IMR-90 (cell line): ENCODE measurements at regions not wholly inside any gene's neighbourhood (a gene's known extent, or its start where the extent isn't known, plus 50 kb on each side); places are given as distances from the start of the nearest gene placed in this dataset.

ENCODE experiments used
- ATAC-seq: fragments of 200-7000 bp; cut with Tn5 transposase; 2 replicates; pipeline ENCODE4 v1.9.1; 2020; ENCODE audit warnings: low read depth, mild to moderate bottlenecking, moderate library complexity
- BruUV-seq: library from RNA; stranded (reverse); fragments of 400-500 nt; replicated peaks from 2 replicates; lab custom pipeline; 2021; lab: Mats Ljungman, UMichigan
- CTCF ChIA-PET: fragments of 300-600 bp; formaldehyde crosslinking; extraction: SDS; loops from one replicate; lab custom pipeline; 2021; ENCODE audit warnings: antibody characterized with exemption; lab: Yijun Ruan, JAX
- POLR2A ChIA-PET: fragments of 300-600 bp; sonication (Branson Sonifier 250); formaldehyde crosslinking; loops from one replicate; lab custom pipeline; 2022; ENCODE audit warnings: antibody characterized with exemption; ENCODE audit not compliant: unreplicated experiment; lab: Charles Lee
- DNase-seq: peaks from one replicate; pipeline ENCODE4 v3.0.0; 2013
- H2AFZ ChIP-seq: replicated peaks from 2 replicates; pipeline ENCODE3; 2013; ENCODE audit warnings: low read length, mild to moderate bottlenecking; ENCODE audit not compliant: poor library complexity
- H2AK5ac ChIP-seq: 2 replicates; pipeline ENCODE4 v1.6.1; 2013; ENCODE audit warnings: low read depth, low read length, inconsistent platforms
- H2AK9ac ChIP-seq: replicated peaks from 2 replicates; pipeline ENCODE3; 2013; ENCODE audit warnings: mild to moderate bottlenecking, low read depth, low read length, moderate library complexity; ENCODE audit not compliant: poor library complexity
- H2BK120ac ChIP-seq: 2 replicates; pipeline ENCODE4 v1.6.1; 2013; ENCODE audit warnings: low read depth, low read length, inconsistent platforms
- H2BK15ac ChIP-seq: 3 replicates; pipeline ENCODE4 v1.6.1; 2013; ENCODE audit warnings: low read depth, low read length, inconsistent platforms
- H2BK20ac ChIP-seq: 2 replicates; pipeline ENCODE4 v1.6.1; 2013; ENCODE audit warnings: low read depth, mild to moderate bottlenecking, inconsistent platforms, low read length, moderate library complexity
- H2BK5ac ChIP-seq: 2 replicates; pipeline ENCODE4 v1.6.1; 2013; ENCODE audit warnings: mild to moderate bottlenecking, low read depth, low read length, inconsistent platforms; ENCODE audit not compliant: poor library complexity, severe bottlenecking
- H3K14ac ChIP-seq: replicated peaks from 2 replicates; pipeline ENCODE4 v1.6.1; 2013; ENCODE audit warnings: low read depth, low read length, inconsistent platforms
- H3K18ac ChIP-seq: 2 replicates; pipeline ENCODE4 v1.6.1; 2013; ENCODE audit warnings: low read depth, low read length, control low read depth
- H3K23ac ChIP-seq: 2 replicates; pipeline ENCODE4 v1.6.1; 2013; ENCODE audit warnings: low read depth, low read length, inconsistent platforms
- H3K27ac ChIP-seq: 2 replicates; pipeline ENCODE4 v1.5.1; 2013; ENCODE audit warnings: mild to moderate bottlenecking, control low read depth, low read length; ENCODE audit not compliant: insufficient read depth
- H3K27me3 ChIP-seq: 2 replicates; pipeline ENCODE4 v1.6.1; 2013; ENCODE audit warnings: low read length; ENCODE audit not compliant: control insufficient read depth, insufficient read depth
- H3K36me3 ChIP-seq: 2 replicates; pipeline ENCODE4 v1.6.1; 2013; ENCODE audit warnings: low read length, mixed read lengths; ENCODE audit not compliant: control insufficient read depth, insufficient read depth
- H3K4ac ChIP-seq: 2 replicates; pipeline ENCODE4 v1.6.1; 2013; ENCODE audit warnings: low read depth, low read length, inconsistent platforms
- H3K4me1 ChIP-seq: 2 replicates; pipeline ENCODE4 v1.6.1; 2013; ENCODE audit warnings: low read length, mixed read lengths; ENCODE audit not compliant: control insufficient read depth, insufficient read depth
- H3K4me2 ChIP-seq: 2 replicates; pipeline ENCODE4 v1.6.1; 2013; ENCODE audit warnings: low read depth, mild to moderate bottlenecking, control low read depth, low read length, moderate library complexity
- H3K4me3 ChIP-seq: 2 replicates; pipeline ENCODE4 v1.5.1; 2013; ENCODE audit warnings: low read depth, mild to moderate bottlenecking, control low read depth, low read length, moderate library complexity; ENCODE audit not compliant: insufficient read depth
- H3K56ac ChIP-seq: 2 replicates; pipeline ENCODE4 v1.6.1; 2013; ENCODE audit warnings: low read length, inconsistent platforms; ENCODE audit not compliant: insufficient read depth; ENCODE audit errors: extremely low read depth
- H3K79me1 ChIP-seq, 2 experiments: 2 replicates each; pipeline ENCODE4 v1.6.1; 2013; ENCODE audit warnings: low read length in 2 of 2, inconsistent platforms in 1 of 2, low read depth in 1 of 2
- H3K9ac ChIP-seq: 2 replicates; pipeline ENCODE4 v1.6.1; 2013; ENCODE audit warnings: low read depth, low read length, control low read depth
- H3K9me1 ChIP-seq: 2 replicates; pipeline ENCODE4 v1.6.1; 2013; ENCODE audit warnings: low read length, inconsistent platforms; ENCODE audit not compliant: insufficient read depth
- H3K9me3 ChIP-seq: 2 replicates; pipeline ENCODE4 v1.6.1; 2013; ENCODE audit warnings: low read length; ENCODE audit not compliant: control insufficient read depth, insufficient read depth
- H4K20me1 ChIP-seq: 2 replicates; pipeline ENCODE4 v1.6.1; 2013; ENCODE audit warnings: low read length, inconsistent platforms; ENCODE audit not compliant: insufficient read depth
- H4K5ac ChIP-seq: 2 replicates; pipeline ENCODE4 v1.6.1; 2013; ENCODE audit warnings: mild to moderate bottlenecking, low read depth, low read length, control low read depth
- H4K8ac ChIP-seq, 2 experiments: 2 replicates each; pipeline ENCODE4 v1.6.1; 2013; ENCODE audit warnings: low read depth in 2 of 2, low read length in 2 of 2, control low read depth in 1 of 2, inconsistent platforms in 1 of 2
- H4K91ac ChIP-seq: 2 replicates; pipeline ENCODE4 v1.6.1; 2013; ENCODE audit warnings: low read depth, low read length, inconsistent platforms; ENCODE audit not compliant: insufficient read depth
- BHLHE40 ChIP-seq: fragments of 150-350 bp; IDR thresholded peaks from 2 replicates; pipeline ENCODE4 v1.6.1; 2016; ENCODE audit warnings: mild to moderate bottlenecking, low read depth, low read length
- MXI1 ChIP-seq: IDR thresholded peaks from 2 replicates; pipeline ENCODE4 v1.6.1; 2012; ENCODE audit warnings: low read depth, mild to moderate bottlenecking, low read length, moderate library complexity, borderline replicate concordance
- RFX5 ChIP-seq: IDR thresholded peaks from 2 replicates; pipeline ENCODE4 v1.8.0; 2012; ENCODE audit warnings: low read depth, mild to moderate bottlenecking, low read length, moderate library complexity
- WGBS, 2 experiments: methylation state at CpG; one replicate each; pipeline versions ENCODE4 v1.1.5 to v1.1.7; 2013; ENCODE audit warnings: missing lambda C conversion rate in 2 of 2; ENCODE audit not compliant: insufficient read length in 1 of 2; ENCODE audit errors: extremely low coverage in 2 of 2; 5-methylcytosine and 5-hydroxymethylcytosine counted together
- dilution Hi-C: fragments of 300-500 bp; cut with HindIII; formaldehyde crosslinking; loops from one replicate; pipeline ENCODE4 v1.14.3; 2018; ENCODE audit warnings: low sequenced_read_pairs; ENCODE audit not compliant: unreplicated experiment
- in situ Hi-C: fragments of 300-500 bp; cut with MboI; formaldehyde crosslinking; loops from 3 replicates; pipeline ENCODE4 v1.14.3; 2019; ENCODE audit warnings: low sequenced_read_pairs, inconsistent platforms, mixed read lengths
- intact Hi-C: fragments of 100-400 bp; cut with micrococcal nuclease; formaldehyde crosslinking; loops from 2 replicates; pipeline ENCODE4 v1.10.0; 2022

GRCh38 chr2:220302756-220303155 lies 675.3 kb downstream of the SLC4A3 start:
- Histone ChIP-seq H3K4me2 (no peak overlapping the region), H3K36me3 (no peaks in the 10 kb centered on the region), H2BK15ac (no peak overlapping the region), H3K4me1 (peaks cover 2% of the 10 kb centered on the region; the same call in 1 of the 2 replicates), H2BK120ac (no peak overlapping the region), H4K20me1 (no peaks in the 10 kb centered on the region), H4K5ac (no peak overlapping the region), H3K9ac (no peak overlapping the region), H3K27ac (no peak overlapping the region), H3K4ac (no peak overlapping the region), H2BK5ac (no peak overlapping the region), H3K14ac (no peak overlapping the region), H2BK20ac (no peak overlapping the region), H3K56ac (no peak overlapping the region), H2AK5ac (no peak overlapping the region), H3K9me1 (no peaks in the 10 kb centered on the region), H4K8ac (no peak overlapping the region), H3K23ac (no peak overlapping the region), H3K79me1 (no peaks in the 10 kb centered on the region), H4K91ac (no peak overlapping the region), H3K9me3 (no peaks in the 10 kb centered on the region), H2AFZ (no peak overlapping the region), H3K4me3 (no peak overlapping the region), H2AK9ac (no peak overlapping the region), H3K18ac (no peak overlapping the region; the same call in 1 of the 2 replicates), H3K27me3 (no peaks in the 10 kb centered on the region)
- WGBS, 2 experiments, result no CpG with 5 or more reads among the region's 1 CpG
- BruUV-seq, result no TSS peak
- dilution Hi-C loops (no loop called here), intact Hi-C loops (no loop called here), in situ Hi-C loops (no loop called here)
- TF ChIP-seq MXI1 (no peak), BHLHE40 (no peak), RFX5 (no peak)
- ChIA-PET CTCF (no interaction called here), POLR2A (no interaction called here)
- peak; percentile 66 for ATAC-seq
- peak; percentile 67 for DNase-seq
